DMS153 treated with DMSO at 0.1 percent for 48 hours (cell line): ENCODE measurements at regions not wholly inside any gene's neighbourhood (a gene's known extent, or its start where the extent isn't known, plus 50 kb on each side); places are given as distances from the start of the nearest gene placed in this dataset.
A peak's percentile ranks its signal among the peaks of the same experiment; 100 is the strongest.
"Not testable (repeated sequence)": the region's sequence is repeated elsewhere in the genome, so short reads cannot be mapped to it uniquely, and the experiment has no call there.

Experiments used
- DNase-seq: peaks from one replicate; lab custom pipeline; 2025; ENCODE audit not compliant: unreplicated experiment; lab: John Stamatoyannopoulos, UW

DNA sequence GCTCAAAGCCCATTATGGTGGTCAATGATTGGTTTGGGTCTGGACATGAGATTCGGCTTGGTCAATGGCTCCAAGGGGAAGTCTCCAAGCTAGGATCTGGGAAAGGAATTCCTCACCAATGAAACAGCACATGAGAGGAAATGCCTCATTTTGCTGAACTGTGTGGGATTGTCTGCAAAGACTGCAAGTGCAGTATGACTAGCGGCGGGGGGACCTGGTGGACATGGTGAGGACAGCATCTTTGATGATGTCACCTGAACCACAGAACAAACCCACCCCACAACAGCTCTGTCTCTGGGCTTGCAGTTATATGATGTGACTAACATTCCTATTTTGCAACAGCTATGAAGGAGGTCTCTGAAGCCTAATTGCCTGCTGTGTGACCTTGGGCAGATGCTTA, 50.6 kb upstream of the NKD1 start:
- no peak for DNase-seq

DNA sequence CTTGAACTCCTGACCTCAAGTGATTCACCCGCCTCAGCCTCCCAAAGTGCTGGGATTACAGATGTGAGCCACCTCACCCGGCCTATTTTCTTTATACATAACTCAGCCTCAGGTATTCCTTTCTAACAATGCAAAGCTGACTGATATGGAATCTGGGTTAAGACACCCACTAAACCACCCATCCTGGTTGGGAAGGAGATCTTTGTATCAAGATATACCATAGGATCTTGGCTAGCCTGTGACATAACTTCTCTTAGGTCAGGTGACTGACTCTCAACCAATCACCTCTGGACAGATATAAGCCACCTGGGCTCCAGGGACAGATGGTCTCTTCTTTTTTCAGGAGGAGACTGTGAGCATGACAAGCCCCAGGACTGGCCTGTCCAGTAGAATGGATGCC, 51.2 kb upstream of the NKD1 start:
- no peak for DNase-seq

DNA sequence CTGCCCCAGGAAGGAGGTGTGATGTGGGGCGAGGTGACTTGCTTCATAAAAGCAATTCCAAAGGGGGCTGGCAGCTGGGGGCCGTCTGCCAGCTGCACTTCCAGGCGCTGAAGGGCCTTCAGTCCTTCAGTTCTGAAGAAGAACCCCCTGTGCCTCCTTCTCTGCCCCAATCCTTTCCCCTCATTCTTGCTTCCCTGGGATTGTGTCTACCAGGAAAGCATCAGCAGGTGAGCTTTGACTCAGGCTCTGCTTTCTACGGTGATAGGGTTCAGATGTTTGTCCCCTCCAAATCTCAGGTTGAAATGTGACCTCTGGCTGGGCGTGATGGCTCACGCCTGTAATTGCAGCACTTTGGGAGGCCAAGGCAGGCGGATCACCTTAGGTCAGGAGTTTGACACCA, 52.5 kb upstream of the NKD1 start:
- no peak for DNase-seq

DNA sequence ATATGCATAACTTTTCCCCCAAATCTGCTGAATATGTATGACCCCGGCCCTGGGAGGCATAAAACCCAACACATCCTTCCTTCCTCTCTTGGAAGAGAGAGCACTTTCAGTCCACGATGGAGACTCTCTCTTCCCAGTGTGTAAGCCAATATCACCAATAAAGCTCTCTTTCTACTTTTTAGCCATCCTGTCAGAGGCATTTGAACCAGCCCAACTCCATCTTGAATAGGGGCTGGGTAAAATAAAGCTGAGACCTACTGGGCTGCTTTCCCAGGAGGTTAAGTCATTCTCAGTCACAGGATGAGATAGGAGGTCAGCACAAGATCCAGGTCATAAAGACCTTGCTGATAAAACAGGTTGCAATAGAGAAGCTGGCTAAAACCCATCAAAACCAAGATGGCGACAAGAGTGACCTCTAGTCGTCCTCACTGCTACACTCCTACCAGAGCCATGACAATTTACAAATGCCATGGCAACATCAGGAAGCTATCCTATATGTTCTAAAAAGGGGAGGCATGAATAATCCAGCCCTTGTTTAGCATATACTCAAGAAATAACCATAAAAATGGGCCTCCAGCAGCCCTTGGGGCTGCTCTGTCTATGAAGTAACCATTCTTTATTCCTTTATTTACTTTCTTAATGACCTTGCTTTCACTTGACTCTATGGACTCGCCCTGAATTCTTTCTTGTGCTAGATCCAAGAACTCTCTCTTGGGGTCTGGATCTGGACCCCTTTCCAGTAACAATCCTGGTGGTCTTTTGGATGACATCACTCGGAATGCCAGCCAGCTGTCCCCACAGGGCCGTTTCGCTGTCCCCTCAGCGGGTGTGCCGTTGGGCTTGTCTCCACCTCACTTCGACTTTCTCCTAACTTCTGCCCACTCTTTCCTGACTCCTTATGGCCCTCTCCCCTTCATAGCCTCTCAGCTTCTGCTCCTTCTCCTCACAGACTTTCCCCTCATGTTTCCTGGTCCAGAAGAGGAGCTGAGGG, 53.4 kb upstream of the NKD1 start:
- no peak for DNase-seq

DNA sequence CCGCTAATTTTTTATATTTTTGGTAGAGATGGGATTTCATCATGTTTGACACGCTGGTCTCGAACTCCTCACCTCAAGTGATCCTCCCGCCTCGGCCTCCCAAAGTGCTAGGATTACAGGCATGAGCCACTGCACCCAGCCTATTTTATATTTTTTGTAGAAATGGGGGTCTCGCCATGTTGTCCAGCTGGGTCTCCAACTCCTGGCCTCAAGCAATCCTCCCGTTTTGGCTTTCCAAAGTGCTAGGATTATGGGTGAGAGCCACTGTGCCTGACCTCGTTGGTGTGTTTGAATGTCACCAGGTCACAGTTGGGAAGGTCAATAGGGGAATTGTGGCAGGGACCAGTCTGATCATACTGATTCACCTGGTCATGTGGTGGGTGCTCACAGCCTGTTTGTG, 56.7 kb upstream of the NKD1 start:
- DNase-seq = no peak

DNA sequence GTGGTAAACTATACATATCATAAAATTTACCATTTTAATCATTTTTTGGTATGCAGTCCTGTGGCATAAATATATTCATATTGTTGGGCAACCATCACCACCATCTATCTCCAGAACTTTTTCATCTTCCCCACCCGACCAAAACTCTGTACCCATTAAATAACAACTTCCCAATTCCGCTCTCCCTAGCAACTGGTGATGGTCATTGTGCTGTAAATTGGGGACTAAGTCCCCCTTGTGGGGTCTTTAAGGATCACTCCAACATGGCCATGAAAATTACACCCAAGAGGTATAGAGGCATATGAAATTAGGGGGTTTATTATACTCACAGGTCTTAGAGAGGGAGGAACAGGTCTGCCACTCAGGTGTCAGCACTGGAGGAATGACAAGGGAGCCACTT, 57.4 kb upstream of the NKD1 start:
- DNase-seq = no peak

DNA sequence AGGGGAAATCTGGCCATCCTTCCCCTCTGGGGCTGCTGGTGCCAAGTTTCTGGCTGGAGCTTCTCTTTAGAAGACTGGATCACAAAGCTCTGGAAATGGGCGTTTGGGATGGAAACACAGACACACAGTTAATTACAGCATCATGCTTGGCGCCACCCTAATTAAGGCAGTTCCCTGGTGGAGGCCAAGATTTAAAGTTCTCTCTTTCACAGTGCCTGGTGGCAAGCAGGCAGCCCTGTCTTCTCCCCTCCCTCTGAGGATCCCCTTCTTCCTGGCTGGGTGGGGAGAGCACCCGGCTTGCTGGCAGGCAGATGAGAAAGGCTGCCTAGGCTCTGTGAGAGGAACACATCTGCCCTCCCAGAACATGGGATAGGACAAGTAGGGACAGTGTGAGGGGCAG, 59.0 kb upstream of the NKD1 start:
- no peak for DNase-seq

DNA sequence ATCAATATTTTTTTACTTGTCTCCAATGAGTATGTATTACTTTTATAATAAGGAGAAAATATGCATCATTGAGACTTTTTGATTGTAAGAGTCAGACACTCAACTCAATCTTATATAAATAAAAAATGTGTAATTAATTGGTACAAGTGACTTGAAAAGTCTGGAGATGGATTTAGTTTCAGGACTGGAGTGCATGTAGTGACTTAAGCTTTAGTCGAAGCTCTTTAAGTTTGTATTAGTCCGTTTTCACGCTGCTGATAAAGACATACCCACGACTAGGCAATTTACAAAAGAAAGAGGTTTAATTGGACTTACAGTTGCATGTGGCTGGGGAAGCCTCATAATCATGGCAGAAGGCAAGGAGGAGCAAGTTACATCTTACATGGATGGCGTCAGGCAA, 60.7 kb upstream of the NKD1 start:
- no peak for DNase-seq

DNA sequence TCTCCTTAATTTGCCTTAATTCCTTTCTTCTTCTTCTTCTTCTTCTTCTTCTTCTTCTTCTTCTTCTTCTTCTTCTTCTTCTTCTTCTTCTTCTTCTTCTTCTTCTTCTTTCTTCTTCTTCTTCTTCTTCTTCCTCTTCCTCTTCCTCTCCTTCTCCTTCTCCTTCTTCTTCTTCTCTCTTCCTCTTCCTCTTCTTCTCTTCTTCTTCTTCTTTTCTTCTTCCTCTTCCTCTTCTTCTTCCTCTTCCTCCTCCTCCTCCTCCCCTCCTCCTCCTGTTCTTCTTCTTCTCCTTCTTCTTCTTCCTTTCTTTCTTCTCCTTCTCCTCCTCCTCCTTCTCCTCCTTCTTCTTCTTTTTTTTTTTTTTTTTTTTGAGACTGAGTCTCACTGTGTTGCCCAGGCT, 62.0 kb upstream of the NKD1 start:
- DNase-seq = not testable (repeated sequence)

DNA sequence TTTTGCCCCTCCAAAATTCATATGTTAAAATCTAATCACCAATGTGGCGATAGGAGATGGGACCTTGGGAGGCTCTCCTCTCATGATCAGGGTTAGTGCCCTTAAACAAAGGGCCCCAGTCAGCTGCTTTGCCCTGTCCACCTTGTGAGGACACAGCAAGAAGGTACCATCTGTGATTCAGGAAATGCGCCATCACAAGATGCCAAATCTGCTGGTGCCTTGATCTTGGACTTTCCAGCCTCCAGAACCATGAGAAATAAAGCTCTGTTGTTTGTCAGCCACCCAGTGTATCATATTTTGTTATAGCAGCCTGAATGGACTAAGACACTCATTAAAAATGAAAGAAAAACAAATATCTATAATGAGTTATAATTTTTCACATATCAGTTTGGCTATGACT, 63.0 kb upstream of the NKD1 start:
- DNase-seq = no peak

DNA sequence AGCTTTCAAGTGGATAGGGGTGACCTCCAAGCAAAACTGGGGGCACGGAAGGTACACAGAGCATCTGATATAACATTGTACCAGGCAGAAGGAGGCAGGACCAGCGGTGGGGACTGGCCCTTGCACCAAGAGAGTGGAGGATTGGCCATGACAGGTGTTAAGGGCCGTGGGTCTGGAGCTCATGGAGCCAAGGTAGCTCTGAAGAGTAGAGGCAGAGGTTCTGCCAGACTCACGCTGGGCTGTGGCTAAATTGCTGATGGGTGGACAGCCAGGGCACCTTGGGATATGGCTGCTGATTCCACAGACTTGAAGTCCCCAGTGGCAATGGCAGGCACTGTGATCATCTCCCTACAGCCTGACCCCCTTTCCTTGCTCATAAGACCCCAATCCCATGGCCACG, 65.9 kb upstream of the NKD1 start:
- DNase-seq = no peak

DNA sequence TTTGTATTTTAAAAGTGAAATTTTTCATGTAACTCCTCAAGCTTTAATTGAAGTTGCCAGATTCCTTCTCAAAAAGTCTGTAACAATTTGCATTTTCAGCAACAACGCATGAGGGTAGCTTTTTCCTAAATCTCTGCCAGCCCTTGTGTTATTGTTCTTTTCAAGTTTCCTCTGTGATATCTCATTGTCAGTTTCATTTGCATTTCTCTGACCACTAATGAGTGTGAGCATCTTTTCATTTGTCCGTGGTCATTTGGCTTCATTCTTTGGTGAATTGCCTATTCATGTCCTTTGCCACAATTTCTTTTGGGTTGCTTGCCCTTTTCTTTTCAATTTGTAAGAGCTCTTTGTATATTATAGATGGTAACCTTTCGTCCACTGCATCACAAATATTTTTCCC, 68.0 kb upstream of the NKD1 start:
- DNase-seq = no peak

DNA sequence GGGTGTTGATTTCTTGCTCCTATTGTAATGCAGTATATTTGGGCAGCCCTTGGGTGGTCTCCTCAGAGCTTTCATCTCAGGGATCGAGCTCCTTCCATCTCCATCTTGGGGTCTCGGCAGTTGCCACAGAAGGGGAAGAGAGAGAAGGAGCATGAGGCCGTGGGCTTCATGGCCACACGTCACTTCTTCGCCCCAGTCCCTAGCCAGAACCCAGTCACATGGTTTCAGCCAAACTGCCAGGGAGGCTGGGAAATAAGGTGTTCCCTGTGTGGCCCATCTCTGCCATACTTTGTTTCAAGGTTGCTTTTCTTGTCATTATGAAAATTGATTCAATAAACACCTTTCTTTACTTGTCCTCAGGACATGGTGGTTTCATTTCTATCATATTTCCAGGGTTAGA, 68.4 kb upstream of the NKD1 start:
- DNase-seq = no peak

DNA sequence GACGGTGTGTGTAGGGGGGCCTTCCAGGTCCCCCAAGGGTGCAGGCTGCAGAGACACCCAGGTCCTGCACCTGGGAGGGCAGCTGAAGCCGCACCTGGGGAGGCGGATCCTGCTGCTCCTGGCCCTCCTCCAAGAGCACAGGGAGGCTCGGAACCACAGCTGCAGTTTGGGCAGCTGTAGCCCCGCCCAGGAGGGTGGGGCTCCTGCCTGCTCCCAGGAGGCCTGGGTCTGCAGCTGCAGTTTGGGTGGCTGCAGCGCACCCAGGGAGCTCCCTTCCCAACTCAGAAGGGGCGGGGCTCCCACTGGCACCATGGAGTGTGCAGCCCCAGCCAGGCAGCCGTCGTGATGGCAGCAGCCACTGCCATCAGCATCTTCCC, 69.4 kb upstream of the NKD1 start:
- DNase-seq = peak; percentile 29

DNA sequence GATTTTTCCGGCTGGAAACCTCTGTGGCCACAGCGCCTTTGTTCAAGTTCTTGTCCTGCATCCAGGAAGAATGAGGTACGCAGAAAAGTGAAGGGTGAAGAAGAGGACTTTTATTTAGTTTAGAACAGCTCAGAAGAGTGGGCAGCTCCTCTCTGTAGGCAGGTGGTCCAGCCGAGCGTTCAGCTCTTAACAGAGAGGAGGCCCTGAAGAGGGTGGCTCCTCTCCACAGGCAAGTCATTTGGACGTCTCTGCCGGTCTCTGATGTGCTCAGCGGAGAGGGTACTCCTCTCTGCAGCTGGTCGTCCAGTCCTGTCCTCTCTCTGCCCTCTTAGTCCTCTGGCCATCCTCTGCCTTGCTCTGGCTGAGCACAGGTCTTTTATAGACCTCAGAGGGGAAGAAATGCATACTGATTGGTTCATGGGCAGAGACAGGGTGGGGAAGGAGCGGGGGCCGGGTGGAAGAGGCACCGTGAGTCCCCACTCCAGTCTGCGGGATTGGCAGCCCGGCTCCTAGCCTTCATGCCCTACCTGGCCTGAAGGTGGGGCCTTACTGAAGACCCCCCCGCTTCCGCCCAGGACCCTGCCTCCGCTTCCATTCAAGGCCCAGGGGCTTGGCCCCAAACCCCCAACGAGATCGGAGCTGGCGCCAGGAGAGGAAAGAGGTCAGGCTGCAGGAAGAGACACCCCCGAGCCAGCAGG, 70.0 kb upstream of the NKD1 start:
- no peak for DNase-seq

DNA sequence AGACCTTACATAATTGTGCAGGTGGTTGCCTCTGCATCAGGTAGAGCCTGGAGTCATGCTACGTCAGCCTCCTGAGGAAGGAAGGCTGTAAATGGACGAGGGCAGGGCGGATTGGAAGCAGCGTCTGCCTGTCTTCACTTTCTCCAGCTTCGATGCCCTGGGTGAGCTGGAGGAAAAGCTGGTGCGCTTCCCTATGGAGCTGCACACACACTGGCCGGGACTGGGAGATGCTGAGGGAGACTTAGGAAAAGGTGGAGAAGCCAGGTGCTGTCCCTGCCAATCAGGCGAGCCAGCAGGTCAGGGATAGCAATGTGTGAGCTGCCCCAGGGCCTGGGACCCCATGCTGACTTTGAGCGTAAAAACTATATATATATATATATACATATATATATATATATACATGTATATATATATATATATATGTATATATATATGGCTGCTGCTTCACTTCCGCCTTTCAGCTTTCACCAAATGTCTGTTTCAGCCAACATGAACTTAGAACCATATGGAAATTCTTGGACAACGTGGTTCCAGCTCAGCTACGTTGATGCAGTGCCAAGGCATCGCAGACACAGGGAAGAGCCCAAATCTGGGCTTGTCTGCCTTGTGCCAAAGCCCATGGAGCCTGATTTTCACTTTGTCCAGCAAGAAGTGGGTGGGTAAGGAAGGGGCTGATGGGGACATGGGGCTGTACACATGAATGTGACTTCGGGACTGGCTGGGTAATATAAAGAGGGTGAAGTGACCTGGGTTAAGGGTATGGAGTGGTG, 71.5 kb upstream of the NKD1 start:
- DNase-seq = no peak

DNA sequence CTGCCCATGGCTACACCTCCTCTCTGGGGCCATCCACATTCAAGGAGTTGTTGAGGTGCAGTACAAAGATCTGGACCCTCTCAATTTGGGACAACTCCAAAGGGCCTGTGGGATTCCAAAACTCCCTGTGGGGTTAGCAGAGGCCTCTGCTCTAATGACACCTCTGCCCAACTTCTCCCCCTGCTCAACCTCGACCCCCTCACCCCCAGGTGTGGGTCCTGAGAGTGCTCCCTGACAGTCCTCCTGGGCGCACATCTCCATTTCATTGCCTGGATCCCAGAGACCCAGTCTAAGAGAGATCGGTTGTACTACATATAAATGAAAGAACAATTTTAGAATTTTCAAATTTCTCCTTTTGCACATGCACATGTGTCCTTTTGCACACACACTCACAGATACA, 73.0 kb upstream of the NKD1 start:
- DNase-seq = no peak

DNA sequence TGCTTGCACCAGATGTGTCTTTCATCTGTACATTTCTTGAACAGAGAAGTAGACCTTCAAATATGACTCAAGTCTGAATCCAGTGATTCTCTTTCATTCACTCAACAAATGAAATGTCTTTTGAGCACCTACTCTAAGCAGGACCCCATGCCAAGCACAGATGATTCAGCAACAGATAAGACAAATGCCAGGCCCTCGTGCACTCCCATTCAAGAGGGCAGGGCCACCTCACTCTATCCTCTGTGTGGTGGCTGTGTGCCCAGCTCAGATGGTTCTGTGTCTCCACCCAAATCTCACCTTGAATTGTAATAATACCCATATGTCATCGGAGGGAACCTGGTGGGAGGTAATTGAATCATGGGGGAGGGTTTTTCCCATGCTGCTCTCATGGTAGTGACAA, 74.1 kb upstream of the NKD1 start:
- DNase-seq = no peak

DNA sequence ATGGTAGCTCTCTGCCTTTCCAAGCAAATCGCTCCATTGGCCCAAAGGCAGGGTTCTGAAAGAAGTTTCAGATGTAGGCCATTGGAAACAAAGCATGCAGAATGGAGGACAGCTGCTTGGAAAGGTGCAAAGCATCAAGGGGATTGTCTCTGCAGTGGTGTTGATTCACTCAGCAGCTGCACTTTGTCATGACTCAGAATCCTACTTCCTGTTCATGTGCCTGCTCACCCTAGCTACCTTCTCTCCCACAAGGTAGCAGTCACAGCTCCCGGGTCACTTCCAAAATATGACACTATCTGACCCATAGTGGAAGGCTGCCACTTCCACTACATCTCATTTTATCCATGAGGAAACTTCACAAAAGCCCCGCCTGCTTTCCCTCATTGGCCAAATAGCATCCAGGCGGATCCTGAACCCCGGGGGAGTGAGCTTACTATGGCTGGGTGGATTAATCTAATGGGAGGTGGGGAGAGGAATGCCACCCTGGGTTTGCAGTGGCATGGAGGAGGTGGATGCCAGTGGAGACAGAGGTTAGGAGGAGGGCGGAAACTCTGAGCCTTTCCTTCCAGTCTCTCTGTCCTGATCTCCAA, 74.7 kb upstream of the NKD1 start:
- DNase-seq = no peak

DNA sequence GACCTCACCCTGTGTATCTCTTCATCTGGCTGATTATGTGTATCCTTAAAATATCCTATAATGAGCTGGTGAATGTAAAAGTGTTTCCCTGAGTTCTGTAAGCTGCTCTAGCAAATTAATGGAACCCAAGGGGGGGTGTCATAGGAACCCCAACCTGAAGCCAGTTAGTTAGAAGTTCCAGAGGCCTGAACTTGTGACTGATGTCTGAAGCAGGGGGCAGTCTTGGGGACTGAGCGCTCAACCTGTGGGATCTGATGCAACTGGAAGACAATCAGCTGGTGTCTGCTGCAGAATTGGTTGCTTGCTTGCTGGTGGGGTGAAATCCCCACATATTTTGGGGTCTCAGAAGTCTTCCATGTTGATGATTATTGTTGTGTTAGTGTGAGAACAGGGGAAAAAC, 75.7 kb upstream of the NKD1 start:
- DNase-seq = no peak

DNA sequence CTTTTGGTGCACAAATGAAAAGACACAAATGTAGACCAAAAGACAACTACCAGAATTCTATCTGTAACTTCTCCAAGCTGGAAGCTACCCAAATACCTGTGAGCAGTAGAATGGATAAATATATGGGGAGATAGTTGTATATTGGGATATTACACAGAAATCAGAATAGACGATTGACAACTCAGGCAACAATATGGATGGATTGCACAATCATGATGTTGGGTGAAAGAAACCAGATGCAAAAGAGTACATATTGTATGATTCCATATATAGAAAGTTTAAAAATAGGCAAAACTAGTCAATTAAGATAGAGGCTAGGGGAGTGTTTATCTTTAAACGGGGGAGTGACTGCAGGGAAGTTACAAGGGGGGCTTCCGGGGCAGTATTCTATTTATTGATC, 77.5 kb upstream of the NKD1 start:
- no peak for DNase-seq
